ENCODE measurements at regions not wholly inside any gene's neighbourhood (a gene's known extent, or its start where the extent isn't known, plus 50 kb on each side); places are given as distances from the start of the nearest gene placed in this dataset.

DNA sequence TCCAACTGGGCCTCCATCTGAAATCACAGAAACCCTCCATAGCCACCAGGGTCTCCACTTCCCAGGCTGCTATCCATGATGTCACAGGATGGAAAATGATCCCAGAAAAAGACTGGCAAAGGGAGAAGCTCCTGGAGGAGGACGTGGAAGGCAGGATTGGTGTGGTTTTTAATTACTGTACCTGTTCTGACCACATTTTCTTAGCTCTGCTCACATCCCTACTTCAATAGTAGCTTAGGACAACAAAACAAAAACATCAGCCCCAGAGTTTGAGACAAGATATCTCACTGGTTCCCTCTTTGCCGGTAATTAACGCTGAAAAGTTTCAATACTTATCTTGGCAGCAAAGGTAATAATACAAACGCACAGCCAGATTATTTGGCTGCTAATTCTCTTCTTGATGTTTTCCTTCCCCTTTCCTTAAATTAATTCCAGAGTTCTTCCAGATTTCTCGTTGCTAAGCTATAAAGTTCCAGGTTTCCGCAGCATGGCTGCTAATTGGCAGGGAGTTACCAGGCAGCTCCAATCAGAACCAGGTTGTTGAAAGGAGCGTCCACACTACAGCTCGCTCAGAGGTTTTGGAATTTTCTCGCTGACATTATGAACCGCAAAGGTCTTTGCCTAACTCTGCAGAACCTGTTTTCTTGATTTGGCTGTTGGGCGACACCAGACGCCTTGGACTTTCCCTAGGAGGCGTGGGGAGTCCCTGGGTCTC lies 263.4 kb downstream of the MRTFB start:
- H3K27ac ChIP-seq: no peak overlapping the region
- no peak overlapping the region for H3K9ac ChIP-seq
- H3K4me2 ChIP-seq: no peak overlapping the region
- H4K20me1 ChIP-seq: no peaks in the 10 kb centered on the region; a peak in 1 of 22 replicates
- H3K27me3 ChIP-seq: no peaks in the 10 kb centered on the region
- H3K4me3 ChIP-seq: no peak overlapping the region
- no peak for TF ChIP-seq Cebpa-rat (IDR thresholded peaks at IDR 0.05)
- peaks cover 0 to 15% (median 0%) of the 10 kb centered on the region in 11 experiments; a peak in 3 of 22 replicates for H3K9me3 ChIP-seq (replicated peaks in 1 of 11)
- no peaks in the 10 kb centered on the region for H3K36me3 ChIP-seq
- peaks cover 4 to 9% (median 5%) of the 10 kb centered on the region in 10 experiments; a peak in 17 of 20 replicates for H3K4me1 ChIP-seq

DNA sequence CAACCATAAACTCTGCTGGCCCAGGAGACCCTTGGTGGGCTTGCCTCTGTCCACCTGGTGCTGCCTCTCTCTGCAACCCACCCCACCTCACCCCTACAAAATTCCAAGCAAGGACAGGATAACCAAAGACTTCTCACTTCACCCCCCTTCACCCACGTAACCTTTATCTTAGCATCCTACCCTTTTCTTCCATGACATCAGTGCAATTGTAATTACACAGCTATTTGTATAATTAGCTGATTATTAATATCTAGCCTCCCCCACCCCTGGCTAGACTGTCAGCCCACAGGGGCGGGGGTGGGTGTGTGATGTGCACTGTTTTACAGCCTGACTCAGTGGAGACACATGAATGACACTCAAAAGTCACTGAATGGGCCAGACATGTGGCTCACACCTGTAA lies 262.2 kb downstream of the MRTFB start:
- peaks cover 0 to 11% (median 0%) of the 10 kb centered on the region in 11 experiments; a peak in 3 of 22 replicates for H3K9me3 ChIP-seq (replicated peaks in 1 of 11)
- H3K9ac ChIP-seq: no peak overlapping the region
- peaks cover 4 to 12% (median 8%) of the 10 kb centered on the region in 10 experiments; a peak in 17 of 20 replicates for H3K4me1 ChIP-seq
- TF ChIP-seq Cebpa-rat (IDR thresholded peaks at IDR 0.05): no peak
- no peaks in the 10 kb centered on the region for H3K27me3 ChIP-seq
- no peaks in the 10 kb centered on the region; a peak in 1 of 22 replicates for H4K20me1 ChIP-seq
- peaks cover 0 to 4% (median 0%) of the 10 kb centered on the region in 11 experiments; a peak in 4 of 22 replicates for H3K36me3 ChIP-seq
- no peak overlapping the region for H3K27ac ChIP-seq
- H3K4me2 ChIP-seq: no peak overlapping the region
- H3K4me3 ChIP-seq: no peak overlapping the region

DNA sequence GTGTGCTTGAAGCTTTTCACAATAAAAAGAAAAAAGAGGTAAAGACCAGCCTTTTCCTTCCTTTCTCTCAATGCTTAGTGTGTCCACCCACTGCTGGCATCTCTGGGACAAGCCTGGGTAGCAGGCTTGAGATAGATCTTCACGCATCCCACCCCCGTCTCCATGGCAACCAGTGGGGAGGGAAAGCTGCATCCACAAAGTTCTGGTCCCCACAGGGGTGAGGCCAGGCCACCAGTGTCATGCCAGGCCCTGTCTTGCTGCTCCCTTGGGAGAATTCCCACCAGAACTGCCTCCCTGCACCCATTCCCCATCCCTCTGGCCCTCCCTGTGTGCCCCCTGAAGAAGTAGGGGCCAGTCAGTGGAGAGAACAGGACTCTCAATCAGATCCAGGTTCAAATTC lies 259.9 kb downstream of the MRTFB start:
- TF ChIP-seq Cebpa-rat (IDR thresholded peaks at IDR 0.05): no peak
- H3K27ac ChIP-seq: no peak overlapping the region

DNA sequence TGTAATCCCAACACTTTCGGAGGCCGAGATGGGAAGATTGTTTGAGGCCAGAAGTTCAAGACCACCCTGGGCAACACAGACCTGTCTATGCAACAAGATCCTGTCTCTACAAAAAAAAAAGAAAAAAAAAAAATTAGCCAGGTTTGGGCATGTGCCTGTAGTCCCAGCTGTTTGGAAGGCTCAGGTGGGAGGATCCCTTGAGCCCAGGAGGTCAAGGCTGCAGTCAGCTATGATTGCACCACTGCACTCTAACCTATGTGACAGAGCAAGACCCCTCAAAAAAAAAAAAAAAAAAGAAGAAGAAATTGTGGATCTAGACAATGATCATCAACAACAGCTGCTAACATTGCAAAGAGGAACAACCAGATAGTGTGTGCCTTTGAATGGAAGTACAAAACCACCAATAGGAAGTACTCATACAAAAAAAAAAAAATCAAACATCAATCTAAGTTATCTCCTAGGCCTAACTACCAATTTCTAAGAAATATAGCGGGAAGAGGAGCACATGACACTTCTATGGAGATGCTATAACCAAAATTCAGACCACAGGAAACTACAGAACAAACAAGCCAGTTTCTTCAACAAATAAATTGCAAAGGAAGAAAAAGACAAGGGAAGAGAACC lies 258.7 kb downstream of the MRTFB start:
- peaks cover 0 to 14% (median 0%) of the 10 kb centered on the region in 11 experiments; a peak in 4 of 22 replicates for H3K36me3 ChIP-seq
- peak overlapping the region in 7 of 11 experiments; percentile 8 to 45 (median 20); a peak in 10 of 22 replicates for H3K4me2 ChIP-seq
- no peak overlapping the region for H3K4me3 ChIP-seq
- no peak overlapping the region for H3K9ac ChIP-seq
- no peak for TF ChIP-seq Cebpa-rat (IDR thresholded peaks at IDR 0.05)
- no peaks in the 10 kb centered on the region; a peak in 1 of 22 replicates for H4K20me1 ChIP-seq
- no peak overlapping the region; a peak in 1 of 22 replicates for H3K27ac ChIP-seq
- peaks cover 0 to 7% (median 0%) of the 10 kb centered on the region in 11 experiments; a peak in 2 of 22 replicates for H3K9me3 ChIP-seq (replicated peaks in 1 of 11)
- H3K27me3 ChIP-seq: no peaks in the 10 kb centered on the region
- H3K4me1 ChIP-seq: peaks cover 4 to 12% (median 8%) of the 10 kb centered on the region in 10 experiments; a peak in 17 of 20 replicates

More for the DNA sequence above, 259.9 kb downstream of the MRTFB start:
- Histone ChIP-seq H3K36me3 (peaks cover 0 to 14% (median 0%) of the 10 kb centered on the region in 11 experiments; a peak in 4 of 22 replicates), H3K4me1 (peaks cover 4 to 12% (median 8%) of the 10 kb centered on the region in 10 experiments; a peak in 17 of 20 replicates), H3K9ac (no peak overlapping the region), H3K9me3 (replicated peaks in 1 of 11) (peaks cover 0 to 13% (median 5%) of the 10 kb centered on the region in 11 experiments; a peak in 4 of 22 replicates), H4K20me1 (no peaks in the 10 kb centered on the region; a peak in 1 of 22 replicates), H3K4me3 (no peak overlapping the region), H3K27me3 (no peaks in the 10 kb centered on the region), H3K4me2 (no peak overlapping the region)

DNA sequence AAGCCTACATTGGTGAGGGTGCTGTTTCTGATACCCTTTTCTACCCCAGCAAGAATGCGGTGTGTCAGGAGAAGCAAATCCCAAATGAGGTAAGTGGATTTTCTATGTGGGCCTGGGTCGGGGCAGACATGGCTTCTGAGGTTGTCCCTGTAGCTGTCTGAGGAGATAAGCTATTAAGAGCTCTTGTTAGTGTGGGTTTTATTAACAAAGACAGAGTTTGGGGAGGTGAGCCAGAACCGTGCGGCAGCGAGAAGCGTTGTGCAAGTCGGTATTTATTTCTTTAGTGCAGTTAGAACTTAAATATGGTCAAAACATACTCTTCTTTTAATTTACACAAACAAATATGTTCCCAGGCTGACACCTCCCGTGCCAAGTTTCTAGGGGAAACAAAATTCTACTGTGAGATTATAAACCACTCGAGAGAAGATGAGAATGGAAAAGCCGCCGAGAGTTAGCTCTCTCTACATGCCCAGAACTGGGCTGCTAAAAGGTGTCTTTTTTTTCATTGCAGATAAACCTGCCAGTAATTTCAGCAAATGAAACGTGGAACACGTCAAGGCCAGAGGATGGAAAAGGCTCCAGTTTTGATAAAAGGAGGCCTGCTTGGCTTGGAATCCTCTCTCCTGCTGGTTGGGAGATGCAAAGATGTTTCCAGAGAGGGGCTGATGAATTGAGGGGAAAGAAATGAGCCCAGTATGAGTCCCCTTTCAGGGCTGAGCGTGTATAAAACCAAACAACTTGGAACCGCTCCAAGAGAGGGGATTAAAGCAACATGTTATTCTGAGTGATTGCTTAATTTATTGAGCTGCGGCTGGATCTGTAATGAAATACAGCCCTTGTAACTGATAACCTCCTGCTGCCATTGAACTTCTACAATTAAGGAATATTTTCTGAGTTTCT lies 254.6 kb downstream of the MRTFB start:
- Histone ChIP-seq H3K27me3 (no peaks in the 10 kb centered on the region), H3K4me2 (no peak overlapping the region), H3K4me1 (peaks cover 4 to 12% (median 8%) of the 10 kb centered on the region in 10 experiments; a peak in 17 of 20 replicates), H3K9ac (no peak overlapping the region), H3K36me3 (peaks cover 0 to 14% (median 0%) of the 10 kb centered on the region in 11 experiments; a peak in 4 of 22 replicates), H3K27ac (no peak overlapping the region), H3K9me3 (replicated peaks in 1 of 11) (peaks cover 0 to 5% (median 0%) of the 10 kb centered on the region in 11 experiments; a peak in 2 of 22 replicates), H3K4me3 (no peak overlapping the region), H4K20me1 (no peaks in the 10 kb centered on the region; a peak in 2 of 22 replicates)
- no peak for TF ChIP-seq Cebpa-rat (IDR thresholded peaks at IDR 0.05)

DNA sequence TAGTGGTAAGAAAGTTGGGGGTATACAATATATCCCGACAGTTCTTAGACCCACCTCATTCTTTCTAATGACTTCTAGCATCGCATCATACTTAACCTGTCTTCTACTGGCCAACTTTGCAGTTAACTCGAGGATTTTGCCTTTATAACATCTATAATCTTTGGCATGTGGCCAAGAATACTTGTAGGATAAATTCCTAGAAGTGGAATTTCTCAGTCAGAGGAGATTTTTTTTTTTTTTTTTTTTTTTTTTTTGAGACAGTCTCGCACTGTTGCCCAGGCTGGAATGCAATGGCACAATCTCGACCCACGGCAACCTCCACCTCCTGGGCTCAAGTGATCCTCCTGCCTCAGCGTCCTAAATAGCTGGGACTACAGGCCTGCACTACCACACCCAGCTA lies 253.5 kb downstream of the MRTFB start:
- no peaks in the 10 kb centered on the region; a peak in 1 of 22 replicates for H4K20me1 ChIP-seq
- H3K4me2 ChIP-seq: no peak overlapping the region
- H3K4me3 ChIP-seq: no peak overlapping the region
- H3K36me3 ChIP-seq: peaks cover 0 to 14% (median 0%) of the 10 kb centered on the region in 11 experiments; a peak in 4 of 22 replicates
- H3K27me3 ChIP-seq: no peaks in the 10 kb centered on the region
- H3K9ac ChIP-seq: no peak overlapping the region
- H3K27ac ChIP-seq: no peak overlapping the region
- H3K4me1 ChIP-seq: peaks cover under 1 to 4% (median 3%) of the 10 kb centered on the region in 10 experiments; a peak in 16 of 20 replicates
- peaks cover 0 to 12% (median 5%) of the 10 kb centered on the region in 11 experiments; a peak in 3 of 22 replicates for H3K9me3 ChIP-seq (replicated peaks in 1 of 11)
- TF ChIP-seq Cebpa-rat (IDR thresholded peaks at IDR 0.05): no peak

DNA sequence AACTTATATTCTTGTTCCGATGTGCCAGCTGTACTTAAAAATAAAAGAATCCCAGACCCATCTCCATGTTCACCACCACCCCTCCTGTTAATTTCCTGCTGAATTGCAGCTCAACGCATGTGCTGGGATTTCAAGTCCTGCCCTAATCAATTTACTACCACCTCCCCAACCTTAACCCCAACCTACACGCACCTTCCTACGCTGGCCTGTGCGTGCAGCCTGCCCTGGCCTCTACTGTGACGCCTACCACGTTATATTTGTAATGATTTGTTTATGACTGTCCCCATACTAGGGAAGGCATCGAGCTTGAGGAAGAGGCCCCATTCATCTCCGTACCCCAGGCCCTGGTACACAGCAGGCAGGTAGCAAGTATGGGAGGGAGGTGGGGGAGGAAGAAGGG lies 251.1 kb downstream of the MRTFB start:
- Histone ChIP-seq H3K4me1 (peaks cover 0 to 14% (median 7%) of the 10 kb centered on the region in 10 experiments; a peak in 7 of 20 replicates), H4K20me1 (no peaks in the 10 kb centered on the region; a peak in 1 of 22 replicates), H3K4me3 (no peak overlapping the region), H3K4me2 (no peak overlapping the region), H3K27ac (no peak overlapping the region), H3K9ac (no peak overlapping the region), H3K36me3 (0 out of 22 replicates have a peak, but pooled peaks cover 0 to 5% (median 0%) of the 10 kb centered on the region in 11 experiments), H3K9me3 (replicated peaks in 1 of 11) (peaks cover 0 to 17% (median 0%) of the 10 kb centered on the region in 11 experiments; a peak in 3 of 22 replicates), H3K27me3 (no peaks in the 10 kb centered on the region)
- no peak for TF ChIP-seq Cebpa-rat (IDR thresholded peaks at IDR 0.05)

DNA sequence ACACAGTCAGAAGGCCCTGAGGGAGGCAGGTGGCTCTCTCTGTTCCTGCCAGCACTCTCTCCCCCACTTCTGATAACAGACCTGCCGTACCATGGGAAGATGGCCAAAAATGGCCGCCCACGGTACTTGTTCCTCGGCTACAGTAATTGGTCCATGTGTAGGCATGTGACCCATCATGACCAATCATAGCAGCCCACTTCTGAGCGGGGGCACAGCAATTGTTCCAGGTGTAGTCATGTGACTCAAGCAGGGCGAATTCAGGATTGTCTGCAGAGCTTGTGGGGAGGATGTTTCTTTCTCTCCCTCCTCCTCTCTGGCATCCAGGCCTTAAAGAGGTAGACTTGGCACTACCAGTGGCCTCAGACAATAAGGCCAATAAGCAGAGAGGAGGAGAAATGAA lies 250.4 kb downstream of the MRTFB start:
- Histone ChIP-seq H4K20me1 (no peaks in the 10 kb centered on the region; a peak in 1 of 22 replicates), H3K36me3 (0 out of 22 replicates have a peak, but pooled peaks cover 0 to 5% (median 0%) of the 10 kb centered on the region in 11 experiments), H3K27me3 (no peaks in the 10 kb centered on the region), H3K27ac (no peak overlapping the region), H3K4me1 (peaks cover 0 to 19% (median 11%) of the 10 kb centered on the region in 10 experiments; a peak in 14 of 20 replicates), H3K9me3 (replicated peaks in 1 of 11) (peaks cover 0 to 17% (median 0%) of the 10 kb centered on the region in 11 experiments; a peak in 3 of 22 replicates), H3K9ac (no peak overlapping the region), H3K4me2 (no peak overlapping the region), H3K4me3 (no peak overlapping the region)
- TF ChIP-seq Cebpa-rat (IDR thresholded peaks at IDR 0.05): no peak
